HG03095 (cell line): ENCODE measurements at regions not wholly inside any gene's neighbourhood (a gene's known extent, or its start where the extent isn't known, plus 50 kb on each side); places are given as distances from the start of the nearest gene placed in this dataset.

Experiments
- ATAC-seq: cut with Tn5 transposase; IDR thresholded peaks from one replicate; pipeline ENCODE4 v1.9.1; 2021; ENCODE audit warnings: moderate library complexity; ENCODE audit not compliant: unreplicated experiment

DNA sequence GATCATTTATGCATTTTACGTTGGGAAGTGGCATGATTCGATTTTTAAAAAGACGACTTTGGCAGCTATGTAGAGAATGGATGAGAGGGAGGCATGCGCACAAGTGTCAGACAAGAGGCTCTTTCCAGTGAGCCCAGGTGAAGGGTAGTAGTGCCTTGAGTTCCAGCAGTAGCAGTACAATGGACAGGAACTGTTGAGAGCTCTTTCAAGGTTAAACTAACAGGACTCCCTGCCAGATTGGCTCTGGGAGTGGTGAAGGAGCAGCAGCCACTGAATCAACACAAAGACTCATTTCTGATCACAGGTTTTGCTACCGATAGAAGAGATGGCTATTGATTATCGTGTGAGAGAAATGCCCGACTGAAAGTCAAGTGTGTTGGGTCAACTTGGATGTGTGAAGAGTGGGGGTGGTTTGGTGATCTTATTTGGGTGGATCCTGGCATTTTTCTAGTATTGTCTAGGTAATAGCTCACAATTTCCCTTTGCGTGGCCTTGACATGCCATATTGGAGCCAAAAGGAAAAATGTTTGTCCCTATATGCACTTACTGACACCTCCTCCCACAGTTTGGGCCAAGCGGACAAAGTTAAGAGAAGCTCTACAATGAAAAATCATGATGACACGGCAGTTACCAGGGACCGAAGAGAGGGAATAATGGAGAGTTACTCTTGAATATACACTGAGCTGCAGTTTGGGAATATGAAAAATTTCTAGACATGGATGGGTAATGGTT is 81.6 kb upstream of the MDFIC2 start:
- no peak for ATAC-seq

DNA sequence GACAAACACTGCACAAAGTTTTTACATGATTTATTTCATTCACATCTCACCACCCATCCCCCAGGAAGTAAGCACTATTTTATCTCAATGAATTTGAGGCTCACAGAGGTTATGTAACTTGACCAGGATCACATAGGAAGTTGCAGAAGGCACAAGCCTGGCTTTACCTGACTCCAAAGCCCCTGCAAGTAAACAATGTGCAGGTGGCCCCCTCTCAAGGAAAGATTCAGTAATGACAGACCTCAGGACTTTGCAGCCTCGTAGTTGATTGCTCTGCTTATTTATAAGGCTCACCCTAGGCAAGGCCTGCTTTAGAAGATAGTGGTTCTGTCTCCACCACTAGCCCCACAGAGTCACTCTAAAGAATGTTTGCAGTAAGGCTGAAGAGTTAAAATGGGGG is 79.8 kb upstream of the MDFIC2 start:
- ATAC-seq, result no peak

- no peak for ATAC-seq
Observed at GRCh38 chr3:70387889-70388288, 75.5 kb upstream of the MDFIC2 start.

DNA sequence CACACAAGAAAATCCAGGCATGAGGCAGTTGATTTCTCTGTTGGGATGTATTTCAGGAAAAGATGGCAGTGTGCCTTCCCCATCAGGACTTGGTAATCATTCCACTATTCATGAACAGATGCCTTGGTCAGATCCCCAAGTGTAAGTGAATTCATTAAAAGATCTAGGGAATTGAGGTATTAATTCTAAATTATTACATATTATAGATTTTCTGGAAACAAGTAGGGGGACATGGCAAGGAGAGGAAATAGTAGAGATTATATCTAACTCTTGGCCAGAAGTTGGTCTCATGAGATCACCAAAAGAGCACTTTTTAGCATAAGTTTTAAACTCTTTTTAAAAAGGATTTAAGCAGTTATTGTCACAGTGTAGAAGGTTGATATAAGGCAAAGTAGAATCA is 74.4 kb upstream of the MDFIC2 start:
- ATAC-seq, result no peak

GRCh38 chr3:70386043-70386442 is 73.6 kb upstream of the MDFIC2 start:
- ATAC-seq, result no peak

GRCh38 chr3:70383360-70383831 is 71.0 kb upstream of the MDFIC2 start:
- peak; percentile 96 for ATAC-seq

GRCh38 chr3:70374179-70374578 is 61.7 kb upstream of the MDFIC2 start:
- no peak for ATAC-seq
